Rectal smooth muscle tissue (tissue), 1 donor: ENCODE measurements at regions not wholly inside any gene's neighbourhood (a gene's known extent, or its start where the extent isn't known, plus 50 kb on each side); places are given as distances from the start of the nearest gene placed in this dataset.

Experiments
- H3K27ac ChIP-seq: one replicate; pipeline ENCODE4 v1.7.0; 2013; ENCODE audit warnings: low read depth, low read length, inconsistent platforms
- H3K27me3 ChIP-seq: one replicate; pipeline ENCODE4 v1.7.0; 2013; ENCODE audit warnings: low read length; ENCODE audit not compliant: control insufficient read depth, insufficient read depth
- H3K36me3 ChIP-seq: one replicate; pipeline ENCODE4 v1.7.0; 2013; ENCODE audit warnings: low read length; ENCODE audit not compliant: control insufficient read depth, insufficient read depth
- H3K4me1 ChIP-seq: one replicate; pipeline ENCODE4 v1.7.0; 2013; ENCODE audit warnings: low read length; ENCODE audit not compliant: control insufficient read depth, insufficient read depth
- H3K4me3 ChIP-seq: one replicate; pipeline ENCODE4 v1.7.0; 2013; ENCODE audit warnings: low read length
- H3K9ac ChIP-seq: one replicate; pipeline ENCODE4 v1.7.0; 2013; ENCODE audit warnings: low read length

DNA sequence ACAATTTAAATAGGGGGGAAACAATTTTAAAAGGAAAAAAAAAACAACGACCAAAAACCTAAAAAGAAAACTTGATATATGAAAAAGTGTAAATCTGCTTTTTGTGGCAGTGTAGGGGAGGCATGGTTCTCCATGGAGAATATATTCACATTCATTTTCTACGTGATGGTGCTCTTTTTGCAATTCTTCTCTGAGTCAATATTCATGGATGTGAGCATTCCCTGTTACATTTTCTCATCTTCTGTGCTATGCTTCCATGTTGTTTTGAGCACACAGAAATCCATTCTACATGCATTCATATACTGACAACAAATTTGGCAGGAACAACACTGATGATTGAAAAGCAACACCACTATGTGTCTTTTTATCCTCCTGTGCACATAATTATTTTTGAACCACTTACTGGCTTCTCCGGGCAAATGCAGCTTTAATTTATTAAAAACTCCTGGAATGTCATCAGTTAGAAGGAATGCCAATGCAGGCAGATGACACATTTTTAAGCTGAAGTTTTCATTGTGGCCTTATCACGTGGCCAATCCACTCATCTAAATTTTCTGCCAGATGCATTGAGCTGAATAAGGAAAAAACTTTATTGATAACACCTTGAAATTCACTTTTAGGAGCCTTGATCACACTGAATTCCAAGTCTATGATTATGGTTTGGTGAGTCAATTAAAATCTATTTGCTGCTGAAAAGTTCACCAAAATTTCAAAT, 590.6 kb downstream of the NUF2 start:
- no peaks in the 10 kb centered on the region for H3K27me3 ChIP-seq
- H3K4me1 ChIP-seq: no peaks in the 10 kb centered on the region
- H3K36me3 ChIP-seq: no peaks in the 10 kb centered on the region
- H3K27ac ChIP-seq: no peak overlapping the region
- no peak overlapping the region for H3K9ac ChIP-seq
- H3K4me3 ChIP-seq: no peak overlapping the region

DNA sequence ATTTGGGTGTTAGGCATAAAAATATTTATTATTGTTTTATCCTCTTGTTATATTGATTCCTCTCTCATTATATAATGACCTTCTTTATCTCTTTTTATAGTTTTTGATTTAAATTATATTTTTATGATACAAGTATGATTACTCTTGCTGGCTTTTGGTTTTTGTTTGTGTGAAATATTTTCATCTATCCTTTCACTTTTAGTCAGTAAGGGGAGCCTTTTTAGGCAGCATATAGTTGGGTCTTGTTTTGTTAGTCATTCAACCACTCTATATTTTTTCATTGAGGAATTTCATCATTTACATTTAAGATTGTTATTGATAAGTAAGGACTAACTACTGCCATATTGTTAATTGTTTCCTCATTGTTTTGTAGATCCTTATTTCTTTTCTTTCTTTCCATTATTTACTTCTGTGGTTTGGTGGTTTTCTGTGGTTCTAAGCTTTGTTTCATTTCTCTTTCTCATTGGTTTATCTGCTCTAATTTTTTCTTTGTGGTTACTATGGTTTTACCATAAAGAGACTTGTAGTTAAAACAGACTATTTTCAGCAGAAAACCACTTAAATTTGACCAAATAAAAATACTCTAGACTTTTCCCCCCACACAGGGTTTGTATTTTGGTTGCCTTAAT, 593.1 kb downstream of the NUF2 start:
- Histone ChIP-seq H3K36me3 (no peaks in the 10 kb centered on the region), H3K27ac (no peak overlapping the region), H3K4me1 (no peaks in the 10 kb centered on the region), H3K27me3 (no peaks in the 10 kb centered on the region), H3K4me3 (no peak overlapping the region), H3K9ac (no peak overlapping the region)

DNA sequence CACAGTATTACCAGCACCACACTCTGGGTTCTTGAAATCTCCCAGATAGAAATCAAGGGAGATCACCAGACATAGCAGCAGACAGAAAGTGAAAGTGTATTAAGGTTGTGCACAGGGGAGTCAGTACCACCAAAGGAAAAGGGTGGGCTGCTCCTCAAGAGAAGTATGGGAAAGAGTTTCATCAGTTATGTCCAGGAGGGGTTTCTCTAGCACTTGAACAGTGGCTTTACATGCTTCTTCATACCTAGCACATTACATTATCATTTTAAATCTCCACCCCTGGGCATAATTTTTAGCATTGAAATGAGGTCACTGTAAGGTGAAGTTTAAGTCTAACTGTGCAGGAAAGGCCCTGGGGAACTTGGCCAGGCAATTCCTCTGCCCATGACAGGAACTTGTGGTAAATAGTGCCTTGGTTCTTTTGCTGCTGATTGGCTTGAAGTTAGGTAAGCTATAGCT, 601.0 kb downstream of the NUF2 start:
- Histone ChIP-seq H3K4me3 (no peak overlapping the region), H3K27ac (no peak overlapping the region), H3K9ac (no peak overlapping the region), H3K36me3 (no peaks in the 10 kb centered on the region), H3K4me1 (peaks cover 3% of the 10 kb centered on the region), H3K27me3 (no peaks in the 10 kb centered on the region)

DNA sequence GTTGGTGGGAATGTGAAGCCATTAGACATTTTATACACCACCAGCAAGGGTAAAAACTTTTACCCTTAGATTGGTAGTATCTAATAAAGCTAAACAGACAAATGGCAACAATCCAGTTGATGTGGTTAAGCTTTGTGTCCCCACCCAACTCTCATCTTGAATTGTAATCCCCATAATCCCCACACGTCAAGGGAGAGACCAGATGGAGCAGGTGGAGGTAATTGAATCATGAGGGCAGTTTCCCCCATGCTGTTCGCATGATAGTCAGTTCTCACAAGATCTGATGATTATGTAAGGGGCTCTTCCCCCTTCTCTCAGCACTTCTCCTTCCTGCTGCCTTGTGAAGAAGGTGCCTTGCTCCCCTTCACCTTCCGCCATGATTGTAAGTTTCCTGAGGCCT, 602.3 kb downstream of the NUF2 start:
- Histone ChIP-seq H3K9ac (no peak overlapping the region), H3K27ac (no peak overlapping the region), H3K4me3 (no peak overlapping the region), H3K27me3 (no peaks in the 10 kb centered on the region), H3K4me1 (peaks cover 3% of the 10 kb centered on the region), H3K36me3 (no peaks in the 10 kb centered on the region)

DNA sequence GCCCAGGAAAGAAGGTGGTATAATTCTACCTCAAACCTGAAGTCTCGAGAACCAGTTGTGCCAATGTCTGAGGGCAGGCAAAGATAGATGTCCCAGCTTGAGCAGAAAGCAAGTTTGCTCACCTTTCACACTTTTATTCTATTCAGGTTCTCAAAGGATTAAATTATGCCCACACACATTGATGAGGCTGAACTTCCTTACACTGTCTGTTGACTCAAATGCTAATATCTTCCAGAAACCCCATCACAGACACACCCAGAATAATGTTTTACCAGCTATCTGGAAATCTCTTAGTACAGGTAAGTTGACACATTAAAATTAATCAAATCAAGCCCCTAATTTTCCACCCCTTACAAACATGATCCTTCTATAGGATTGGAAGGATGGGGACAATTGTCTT, 605.7 kb downstream of the NUF2 start:
- Histone ChIP-seq H3K4me1 (peaks cover 3% of the 10 kb centered on the region), H3K27me3 (no peaks in the 10 kb centered on the region), H3K27ac (no peak overlapping the region), H3K9ac (no peak overlapping the region), H3K4me3 (no peak overlapping the region), H3K36me3 (no peaks in the 10 kb centered on the region)

DNA sequence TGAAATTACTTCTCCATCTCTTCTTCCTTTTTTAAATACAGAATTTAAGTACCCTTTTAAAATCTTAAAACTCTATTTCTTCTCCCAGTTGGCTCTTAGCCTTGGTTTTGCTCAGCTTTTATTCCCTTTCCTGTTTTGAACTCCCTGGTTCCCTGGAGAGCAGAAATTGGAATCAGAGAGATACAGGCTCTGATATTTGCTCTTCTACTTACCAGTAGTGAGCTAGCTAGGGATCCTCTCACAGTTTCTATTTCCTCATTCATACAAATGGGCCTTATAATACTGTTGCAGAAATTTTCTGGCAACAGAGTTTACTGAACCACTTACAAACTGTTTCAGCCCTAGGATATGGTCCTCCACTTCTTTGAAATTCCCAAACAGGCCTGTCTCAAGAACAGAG, 606.3 kb downstream of the NUF2 start:
- Histone ChIP-seq H3K27me3 (no peaks in the 10 kb centered on the region), H3K4me1 (no peaks in the 10 kb centered on the region), H3K9ac (no peak overlapping the region), H3K27ac (no peak overlapping the region), H3K4me3 (no peak overlapping the region), H3K36me3 (no peaks in the 10 kb centered on the region)

DNA sequence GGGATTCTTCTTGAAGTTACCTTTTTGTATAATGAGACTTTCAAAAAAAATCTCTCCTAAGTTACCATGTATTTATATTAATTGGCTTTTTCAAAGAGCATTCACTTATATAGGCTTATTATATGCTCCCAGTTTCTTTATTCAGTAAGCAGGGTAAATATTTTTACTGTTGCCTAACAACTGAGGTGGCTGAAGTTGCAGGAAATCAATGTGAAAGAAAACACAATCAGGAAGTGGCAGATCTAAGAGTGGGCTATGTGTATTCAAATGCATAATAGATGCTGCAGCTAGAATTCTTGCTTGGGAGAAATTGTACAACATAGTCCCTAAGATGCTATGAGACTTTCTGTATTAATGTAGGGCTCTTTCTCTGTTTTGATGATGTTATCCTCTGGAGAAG, 606.9 kb downstream of the NUF2 start:
- H3K9ac ChIP-seq: no peak overlapping the region
- H3K27me3 ChIP-seq: no peaks in the 10 kb centered on the region
- H3K4me3 ChIP-seq: no peak overlapping the region
- no peak overlapping the region for H3K27ac ChIP-seq
- no peaks in the 10 kb centered on the region for H3K36me3 ChIP-seq
- no peaks in the 10 kb centered on the region for H3K4me1 ChIP-seq

DNA sequence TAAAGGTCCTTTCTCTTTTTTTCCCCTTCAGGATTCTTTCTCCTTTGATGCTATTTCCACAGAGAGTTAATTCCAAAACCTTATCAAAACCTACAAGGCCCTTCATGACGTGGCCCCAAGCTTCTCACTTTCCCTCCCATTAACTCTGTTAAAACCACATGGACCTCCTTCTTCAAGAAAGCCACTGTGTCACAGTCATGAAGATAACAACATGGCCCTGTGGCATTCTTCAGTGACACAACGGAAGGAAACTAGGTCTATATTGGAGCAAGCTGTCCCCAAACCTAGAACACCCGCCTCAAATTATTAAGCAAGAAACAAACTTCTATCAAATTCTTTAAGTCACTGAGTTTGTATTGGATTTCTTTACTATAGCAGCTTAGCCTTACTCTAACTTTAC, 611.1 kb downstream of the NUF2 start:
- Histone ChIP-seq H3K36me3 (no peaks in the 10 kb centered on the region), H3K27ac (no peak overlapping the region), H3K4me1 (no peaks in the 10 kb centered on the region), H3K4me3 (no peak overlapping the region), H3K27me3 (no peaks in the 10 kb centered on the region), H3K9ac (no peak overlapping the region)

DNA sequence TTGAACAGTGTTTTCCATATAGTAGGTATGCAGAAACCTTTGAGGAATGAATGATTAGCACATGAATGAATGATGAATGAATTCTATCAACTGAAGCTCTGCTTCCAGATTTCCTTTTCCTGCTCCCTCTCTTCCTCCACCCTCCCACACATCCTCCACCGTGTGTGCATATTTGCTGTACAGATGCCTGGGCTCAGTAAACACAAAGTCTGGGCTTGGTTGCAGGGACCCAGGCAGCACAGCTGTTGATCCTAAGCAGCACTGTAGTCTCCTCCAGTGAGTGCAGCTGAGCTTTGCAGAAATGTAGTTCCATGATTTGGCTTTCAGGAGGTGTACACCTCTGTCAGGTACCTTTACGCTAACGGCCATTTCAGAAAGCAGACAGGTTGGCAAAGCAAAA, 611.7 kb downstream of the NUF2 start:
- no peak overlapping the region for H3K4me3 ChIP-seq
- H3K36me3 ChIP-seq: no peaks in the 10 kb centered on the region
- no peaks in the 10 kb centered on the region for H3K4me1 ChIP-seq
- H3K9ac ChIP-seq: no peak overlapping the region
- H3K27me3 ChIP-seq: no peaks in the 10 kb centered on the region
- no peak overlapping the region for H3K27ac ChIP-seq

DNA sequence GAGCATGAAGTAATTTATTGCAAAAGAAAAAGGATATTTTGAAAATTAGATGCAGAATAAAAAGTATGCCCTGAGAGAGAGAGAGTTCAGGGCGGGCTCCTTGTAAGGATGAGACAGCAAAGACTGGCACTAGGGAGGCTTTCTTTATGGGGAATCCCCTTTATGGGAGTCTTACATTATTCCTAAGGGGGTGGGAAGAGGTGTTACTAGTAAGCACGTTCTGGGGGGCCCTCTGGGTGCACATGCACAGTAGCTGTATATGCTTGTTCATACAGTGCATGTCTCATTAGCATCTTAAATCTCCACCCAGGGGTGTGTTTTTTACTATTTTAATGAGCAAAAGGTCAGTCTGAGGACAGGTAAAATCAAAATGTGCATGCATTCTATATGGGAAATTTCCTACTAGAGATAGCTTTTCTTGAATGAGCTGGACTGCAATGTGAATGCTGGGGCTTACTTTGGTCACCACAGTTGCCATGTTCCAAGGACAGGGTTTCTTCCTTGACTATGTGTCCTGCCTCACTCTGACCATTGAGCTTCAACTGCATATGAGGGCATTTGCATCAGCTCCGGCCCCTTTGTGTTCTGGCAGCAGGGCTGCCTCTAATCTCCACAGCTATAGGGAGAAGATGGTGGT, 614.1 kb downstream of the NUF2 start:
- H3K4me1 ChIP-seq: no peaks in the 10 kb centered on the region
- no peaks in the 10 kb centered on the region for H3K36me3 ChIP-seq
- no peak overlapping the region for H3K9ac ChIP-seq
- no peak overlapping the region for H3K4me3 ChIP-seq
- no peaks in the 10 kb centered on the region for H3K27me3 ChIP-seq
- H3K27ac ChIP-seq: no peak overlapping the region

DNA sequence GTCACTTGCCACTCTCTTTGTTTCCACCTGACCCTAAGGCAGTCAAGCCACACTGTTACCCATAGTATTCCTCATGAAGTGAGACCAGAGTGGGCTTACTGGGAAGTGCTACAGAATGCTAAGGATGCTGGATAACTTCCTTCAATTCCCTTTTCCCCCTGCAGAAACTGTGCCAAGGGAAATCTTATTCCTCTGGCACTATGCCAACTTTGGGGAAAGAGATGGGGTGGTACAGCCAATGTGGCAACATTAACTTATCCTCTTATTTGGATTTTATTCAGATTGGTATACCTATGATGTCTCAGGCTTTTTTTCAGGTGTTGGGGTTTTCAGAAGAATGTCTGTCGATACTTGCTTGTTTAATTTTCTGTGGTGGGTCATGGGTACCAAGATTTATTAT, 599.4 kb upstream of the PBX1 start:
- Histone ChIP-seq H3K27me3 (no peaks in the 10 kb centered on the region), H3K36me3 (no peaks in the 10 kb centered on the region), H3K9ac (no peak overlapping the region), H3K4me1 (no peaks in the 10 kb centered on the region), H3K4me3 (no peak overlapping the region), H3K27ac (no peak overlapping the region)

DNA sequence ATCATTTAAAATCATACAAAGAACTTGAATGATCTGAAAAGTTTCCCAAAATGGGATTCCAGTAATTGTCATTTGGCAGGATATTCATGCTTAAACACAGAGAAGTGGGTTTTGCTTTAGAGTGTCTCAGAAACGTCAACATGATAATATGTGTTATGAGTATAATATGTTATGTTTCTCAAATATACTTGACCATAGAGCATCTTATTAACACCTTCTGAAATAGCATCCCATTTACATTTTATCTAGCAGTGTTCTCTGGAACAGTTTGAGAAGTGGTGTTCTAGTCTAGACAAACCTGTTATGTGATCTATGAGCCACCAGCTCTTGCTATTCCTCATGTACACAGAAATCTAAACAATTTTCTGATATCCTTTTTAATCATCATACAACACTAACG, 588.8 kb upstream of the PBX1 start:
- Histone ChIP-seq H3K4me3 (no peak overlapping the region), H3K36me3 (no peaks in the 10 kb centered on the region), H3K4me1 (no peaks in the 10 kb centered on the region), H3K9ac (no peak overlapping the region), H3K27ac (no peak overlapping the region), H3K27me3 (no peaks in the 10 kb centered on the region)

DNA sequence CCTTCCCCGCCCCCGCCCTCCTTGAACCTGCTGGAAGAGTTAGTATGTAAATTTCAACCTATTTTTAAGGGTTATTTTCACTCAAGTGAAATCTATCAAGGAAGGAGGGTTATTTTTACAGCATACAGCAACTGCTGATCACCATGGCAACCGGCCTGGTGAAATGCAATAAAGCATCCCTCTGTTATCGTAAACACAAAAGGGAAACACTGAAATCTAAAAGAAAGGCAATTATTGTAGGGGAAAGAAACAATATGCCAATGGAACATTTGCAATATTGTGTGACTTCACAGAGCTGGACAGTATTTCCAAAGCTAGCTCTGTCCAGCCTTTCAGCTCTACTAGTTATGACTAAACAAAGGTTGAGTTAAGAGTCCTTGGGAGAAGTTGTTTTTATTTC, 588.3 kb upstream of the PBX1 start:
- no peak overlapping the region for H3K4me3 ChIP-seq
- no peak overlapping the region for H3K9ac ChIP-seq
- H3K36me3 ChIP-seq: no peaks in the 10 kb centered on the region
- no peaks in the 10 kb centered on the region for H3K4me1 ChIP-seq
- H3K27me3 ChIP-seq: no peaks in the 10 kb centered on the region
- no peak overlapping the region for H3K27ac ChIP-seq
